SK-N-SH (cell line): ENCODE measurements at regions not wholly inside any gene's neighbourhood (a gene's known extent, or its start where the extent isn't known, plus 50 kb on each side); places are given as distances from the start of the nearest gene placed in this dataset.

Source experiments
- CTCF ChIA-PET: fragments of 300-600, 350-600 bp; formaldehyde crosslinking; extraction: SDS; loops from one replicate; lab custom pipeline; 2021; lab: Yijun Ruan, JAX
- POLR2A ChIA-PET: fragments of 350-600 bp; sonication (Branson Sonifier 250); formaldehyde crosslinking; extraction: SDS; loops from one replicate; lab custom pipeline; 2020; ENCODE audit warnings: antibody characterized with exemption, inconsistent platforms; lab: Yijun Ruan, JAX
- DNase-seq: peaks from one replicate; pipeline ENCODE4 v3.0.0; 2012
- H2AFZ ChIP-seq: fragments of 200-600 bp; sonication (generic); 2 replicates; pipeline ENCODE4 v1.8.1; 2016; ENCODE audit warnings: antibody characterized with exemption, mild to moderate bottlenecking, low read depth
- H3F3A ChIP-seq: fragments of 200-600 bp; sonication (generic); replicated peaks from 2 replicates; pipeline ENCODE3; 2016; ENCODE audit warnings: antibody characterized with exemption, mild to moderate bottlenecking; ENCODE audit not compliant: insufficient read depth
- H3K27ac ChIP-seq, 2 experiments: fragments of 200-500 bp in 1 of 2; fragments of 200-600 bp in 1 of 2; sonication (Bioruptor generic) in 1 of 2; sonication (generic), shearing (Covaris generic) in 1 of 2; 2 replicates each; pipeline versions ENCODE4 v1.5.1 to v1.6.1; 2014 to 2016; ENCODE audit warnings: low read depth in 2 of 2, inconsistent platforms in 1 of 2, low read length in 1 of 2, mild to moderate bottlenecking in 1 of 2, mixed read lengths in 1 of 2
- H3K27me3 ChIP-seq: fragments of 200-600 bp; sonication (generic), shearing (Covaris generic); 2 replicates; pipeline ENCODE4 v1.6.1; 2016; ENCODE audit warnings: mixed run types; ENCODE audit not compliant: insufficient read depth
- H3K36me3 ChIP-seq, 2 experiments: fragments of 200-500 bp in 1 of 2; fragments of 200-600 bp in 1 of 2; sonication (Bioruptor generic) in 1 of 2; sonication (generic) in 1 of 2; replicated peaks in 1 of 2; 2 replicates each; pipeline versions ENCODE3 to v1.5.1; 2014 to 2016; ENCODE audit warnings: low read length in 1 of 2, mild to moderate bottlenecking in 1 of 2; ENCODE audit not compliant: insufficient read depth in 2 of 2, control insufficient read depth in 1 of 2
- H3K4me1 ChIP-seq, 2 experiments: fragments of 200-500 bp in 1 of 2; fragments of 200-600 bp in 1 of 2; sonication (Bioruptor generic) in 1 of 2; sonication (generic), shearing (Covaris generic) in 1 of 2; 2 replicates each; pipeline versions ENCODE4 v1.5.1 to v1.6.1; 2014 to 2016; ENCODE audit warnings: low read depth in 1 of 2, low read length in 1 of 2, mixed run types in 1 of 2; ENCODE audit not compliant: insufficient read depth in 2 of 2, control insufficient read depth in 1 of 2
- H3K4me2 ChIP-seq: fragments of 200-600 bp; sonication (generic), shearing (Covaris generic); 2 replicates; pipeline ENCODE4 v1.6.1; 2017; ENCODE audit warnings: mixed run types
- H3K4me3 ChIP-seq, 2 experiments: fragments of 200-500 bp in 1 of 2; fragments of 200-600 bp in 1 of 2; sonication (Bioruptor generic) in 1 of 2; sonication (generic), shearing (Covaris generic) in 1 of 2; 2 replicates each; pipeline versions ENCODE4 v1.5.1 to v1.8.1; 2014 to 2016; ENCODE audit warnings: low read depth in 2 of 2, inconsistent platforms in 1 of 2, low read length in 1 of 2, mild to moderate bottlenecking in 1 of 2, mixed read lengths in 1 of 2, moderate library complexity in 1 of 2
- H3K79me2 ChIP-seq: fragments of 200-600 bp; sonication (generic); 2 replicates; pipeline ENCODE4 v1.8.1; 2017; ENCODE audit warnings: mild to moderate bottlenecking; ENCODE audit not compliant: insufficient read depth
- H3K9ac ChIP-seq: fragments of 200-600 bp; sonication (generic); 2 replicates; pipeline ENCODE4 v1.6.1; 2017; ENCODE audit warnings: mixed run types
- H3K9me2 ChIP-seq: fragments of 200-600 bp; sonication (generic); 2 replicates; pipeline ENCODE4 v1.6.1; 2017; ENCODE audit warnings: mixed run types
- H3K9me3 ChIP-seq: fragments of 200-600 bp; sonication (generic); 2 replicates; pipeline ENCODE4 v1.6.1; 2017; ENCODE audit warnings: mixed run types, mild to moderate bottlenecking, moderate library complexity
- H4K20me1 ChIP-seq: fragments of 200-600 bp; sonication (generic); 2 replicates; pipeline ENCODE4 v1.6.1; 2017; ENCODE audit warnings: mild to moderate bottlenecking, mixed run types; ENCODE audit not compliant: insufficient read depth
- ELF1 ChIP-seq: IDR thresholded peaks from 2 replicates; pipeline ENCODE4 v1.4.0; 2012
- GABPA ChIP-seq: IDR thresholded peaks from 2 replicates; pipeline ENCODE4 v1.4.0; 2012; ENCODE audit warnings: low read depth, mild to moderate bottlenecking
- GATA2 ChIP-seq: sonication (generic); formaldehyde crosslinking; IDR thresholded peaks from 2 replicates; pipeline ENCODE4 v1.5.0; 2020; ENCODE audit warnings: mild to moderate bottlenecking, missing genetic modification reagents
- MEF2A ChIP-seq: IDR thresholded peaks from 2 replicates; pipeline ENCODE4 v1.4.0; 2012; ENCODE audit warnings: low read depth, borderline replicate concordance
- NRF1 ChIP-seq: IDR thresholded peaks from 2 replicates; pipeline ENCODE4 v1.6.1; 2012; ENCODE audit warnings: low read depth, mild to moderate bottlenecking, low read length
- RCOR1 ChIP-seq: fragments of 150-350 bp; IDR thresholded peaks from 2 replicates; pipeline ENCODE4 v1.6.1; 2017; ENCODE audit warnings: antibody characterized with exemption, low read length
- TAF1 ChIP-seq: IDR thresholded peaks from 2 replicates; pipeline ENCODE4 v1.6.1; 2012; ENCODE audit warnings: low read depth, mild to moderate bottlenecking, low read length, moderate library complexity, borderline replicate concordance
- TCF12 ChIP-seq: IDR thresholded peaks from 2 replicates; pipeline ENCODE4 v1.4.0; 2012
- TF ChIP-seq, protein P1 (sequence below): IDR thresholded peaks from 2 replicates; pipeline ENCODE4 v1.4.0; 2012; ENCODE audit warnings: low read depth
- TF ChIP-seq, protein P2 (sequence below): fragments of 150-350 bp; IDR thresholded peaks from 2 replicates; pipeline ENCODE4 v1.6.1; 2017; ENCODE audit warnings: antibody characterized with exemption, low read length, low read depth, borderline replicate concordance
- TF ChIP-seq, protein P3 (sequence below): fragments of 200-600 bp; sonication (generic); IDR thresholded peaks from 2 replicates; pipeline ENCODE4 v1.6.1; 2017; ENCODE audit warnings: antibody characterized with exemption, mild to moderate bottlenecking, moderate library complexity
- TF ChIP-seq, protein P4 (sequence below): IDR thresholded peaks from 2 replicates; pipeline ENCODE4 v1.4.0; 2012; ENCODE audit warnings: low read depth, borderline replicate concordance
- TF ChIP-seq, protein P5 (sequence below): IDR thresholded peaks from 2 replicates; pipeline ENCODE4 v1.4.0; 2012; ENCODE audit warnings: low read depth, borderline replicate concordance
- TF ChIP-seq, protein P6 (sequence below): IDR thresholded peaks from 2 replicates; pipeline ENCODE4 v1.6.1; 2012; ENCODE audit warnings: mild to moderate bottlenecking, low read depth, low read length, moderate library complexity
- TF ChIP-seq, protein P7 (sequence below): fragments of 150-350 bp; IDR thresholded peaks from 2 replicates; pipeline ENCODE4 v1.6.1; 2016; ENCODE audit warnings: mild to moderate bottlenecking, low read depth, low read length

DNA sequence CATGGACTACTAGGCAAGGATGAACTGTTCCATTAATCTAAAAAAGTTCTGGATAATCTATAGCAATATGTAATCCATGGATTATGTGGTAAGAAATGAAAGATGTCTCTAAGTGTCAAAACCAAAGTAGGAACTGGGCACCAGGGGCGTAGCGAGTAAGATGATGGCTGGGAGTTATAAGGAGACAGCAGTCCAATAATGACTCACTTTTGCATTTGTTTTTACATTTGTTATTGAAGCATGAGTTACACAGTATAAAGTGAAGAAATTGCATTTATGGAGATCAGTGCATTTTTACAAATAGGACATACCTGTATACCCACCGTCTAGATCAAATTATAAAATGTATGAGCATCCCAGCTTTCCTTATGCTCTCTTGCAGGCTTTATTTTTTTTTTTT is 878.5 kb upstream of the MAP3K7 start (continued):
- TF ChIP-seq, protein P1, sequence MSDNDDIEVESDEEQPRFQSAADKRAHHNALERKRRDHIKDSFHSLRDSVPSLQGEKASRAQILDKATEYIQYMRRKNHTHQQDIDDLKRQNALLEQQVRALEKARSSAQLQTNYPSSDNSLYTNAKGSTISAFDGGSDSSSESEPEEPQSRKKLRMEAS, result no peak
- TF ChIP-seq, protein P2, sequence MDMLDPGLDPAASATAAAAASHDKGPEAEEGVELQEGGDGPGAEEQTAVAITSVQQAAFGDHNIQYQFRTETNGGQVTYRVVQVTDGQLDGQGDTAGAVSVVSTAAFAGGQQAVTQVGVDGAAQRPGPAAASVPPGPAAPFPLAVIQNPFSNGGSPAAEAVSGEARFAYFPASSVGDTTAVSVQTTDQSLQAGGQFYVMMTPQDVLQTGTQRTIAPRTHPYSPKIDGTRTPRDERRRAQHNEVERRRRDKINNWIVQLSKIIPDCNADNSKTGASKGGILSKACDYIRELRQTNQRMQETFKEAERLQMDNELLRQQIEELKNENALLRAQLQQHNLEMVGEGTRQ, result no peak
- TF ChIP-seq, protein P3, sequence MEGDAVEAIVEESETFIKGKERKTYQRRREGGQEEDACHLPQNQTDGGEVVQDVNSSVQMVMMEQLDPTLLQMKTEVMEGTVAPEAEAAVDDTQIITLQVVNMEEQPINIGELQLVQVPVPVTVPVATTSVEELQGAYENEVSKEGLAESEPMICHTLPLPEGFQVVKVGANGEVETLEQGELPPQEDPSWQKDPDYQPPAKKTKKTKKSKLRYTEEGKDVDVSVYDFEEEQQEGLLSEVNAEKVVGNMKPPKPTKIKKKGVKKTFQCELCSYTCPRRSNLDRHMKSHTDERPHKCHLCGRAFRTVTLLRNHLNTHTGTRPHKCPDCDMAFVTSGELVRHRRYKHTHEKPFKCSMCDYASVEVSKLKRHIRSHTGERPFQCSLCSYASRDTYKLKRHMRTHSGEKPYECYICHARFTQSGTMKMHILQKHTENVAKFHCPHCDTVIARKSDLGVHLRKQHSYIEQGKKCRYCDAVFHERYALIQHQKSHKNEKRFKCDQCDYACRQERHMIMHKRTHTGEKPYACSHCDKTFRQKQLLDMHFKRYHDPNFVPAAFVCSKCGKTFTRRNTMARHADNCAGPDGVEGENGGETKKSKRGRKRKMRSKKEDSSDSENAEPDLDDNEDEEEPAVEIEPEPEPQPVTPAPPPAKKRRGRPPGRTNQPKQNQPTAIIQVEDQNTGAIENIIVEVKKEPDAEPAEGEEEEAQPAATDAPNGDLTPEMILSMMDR, result no peak
- no peak for TF ChIP-seq GATA2 (CRISPR knock-in tag)
- TF ChIP-seq MEF2A, result no peak
- TF ChIP-seq, protein P4, sequence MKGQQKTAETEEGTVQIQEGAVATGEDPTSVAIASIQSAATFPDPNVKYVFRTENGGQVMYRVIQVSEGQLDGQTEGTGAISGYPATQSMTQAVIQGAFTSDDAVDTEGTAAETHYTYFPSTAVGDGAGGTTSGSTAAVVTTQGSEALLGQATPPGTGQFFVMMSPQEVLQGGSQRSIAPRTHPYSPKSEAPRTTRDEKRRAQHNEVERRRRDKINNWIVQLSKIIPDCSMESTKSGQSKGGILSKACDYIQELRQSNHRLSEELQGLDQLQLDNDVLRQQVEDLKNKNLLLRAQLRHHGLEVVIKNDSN, result no peak
- no peak for TF ChIP-seq NRF1
- no peak for TF ChIP-seq TAF1

DNA sequence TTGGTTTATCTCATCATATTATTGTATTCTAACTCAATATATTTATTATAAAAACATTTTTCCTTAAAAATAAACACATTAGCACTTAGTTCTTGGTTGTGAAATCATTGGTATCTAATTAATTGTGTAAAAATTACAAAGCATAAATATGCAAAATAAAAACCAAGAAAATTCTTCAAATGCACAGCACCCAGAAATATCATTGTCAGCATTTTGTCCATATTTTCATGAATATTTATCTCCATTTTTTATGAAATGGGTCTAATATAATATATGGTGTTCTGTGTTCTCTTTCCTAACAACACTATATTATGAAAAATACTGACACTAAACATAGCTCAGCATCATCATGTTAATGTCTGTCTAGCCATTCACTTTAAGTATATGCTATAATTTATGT is 877.8 kb upstream of the MAP3K7 start:
- DNase-seq, result no peak
- no peaks in the 10 kb centered on the region for H3K4me1 ChIP-seq
- ChIA-PET POLR2A (no interaction called here), CTCF (no interaction called here)
- H3K36me3 ChIP-seq, result no peaks in the 10 kb centered on the region
- H3K9me2 ChIP-seq, result no peaks in the 10 kb centered on the region
- TF ChIP-seq, protein P5, sequence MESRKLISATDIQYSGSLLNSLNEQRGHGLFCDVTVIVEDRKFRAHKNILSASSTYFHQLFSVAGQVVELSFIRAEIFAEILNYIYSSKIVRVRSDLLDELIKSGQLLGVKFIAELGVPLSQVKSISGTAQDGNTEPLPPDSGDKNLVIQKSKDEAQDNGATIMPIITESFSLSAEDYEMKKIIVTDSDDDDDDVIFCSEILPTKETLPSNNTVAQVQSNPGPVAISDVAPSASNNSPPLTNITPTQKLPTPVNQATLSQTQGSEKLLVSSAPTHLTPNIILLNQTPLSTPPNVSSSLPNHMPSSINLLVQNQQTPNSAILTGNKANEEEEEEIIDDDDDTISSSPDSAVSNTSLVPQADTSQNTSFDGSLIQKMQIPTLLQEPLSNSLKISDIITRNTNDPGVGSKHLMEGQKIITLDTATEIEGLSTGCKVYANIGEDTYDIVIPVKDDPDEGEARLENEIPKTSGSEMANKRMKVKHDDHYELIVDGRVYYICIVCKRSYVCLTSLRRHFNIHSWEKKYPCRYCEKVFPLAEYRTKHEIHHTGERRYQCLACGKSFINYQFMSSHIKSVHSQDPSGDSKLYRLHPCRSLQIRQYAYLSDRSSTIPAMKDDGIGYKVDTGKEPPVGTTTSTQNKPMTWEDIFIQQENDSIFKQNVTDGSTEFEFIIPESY, result no peak
- TF ChIP-seq, protein P6, sequence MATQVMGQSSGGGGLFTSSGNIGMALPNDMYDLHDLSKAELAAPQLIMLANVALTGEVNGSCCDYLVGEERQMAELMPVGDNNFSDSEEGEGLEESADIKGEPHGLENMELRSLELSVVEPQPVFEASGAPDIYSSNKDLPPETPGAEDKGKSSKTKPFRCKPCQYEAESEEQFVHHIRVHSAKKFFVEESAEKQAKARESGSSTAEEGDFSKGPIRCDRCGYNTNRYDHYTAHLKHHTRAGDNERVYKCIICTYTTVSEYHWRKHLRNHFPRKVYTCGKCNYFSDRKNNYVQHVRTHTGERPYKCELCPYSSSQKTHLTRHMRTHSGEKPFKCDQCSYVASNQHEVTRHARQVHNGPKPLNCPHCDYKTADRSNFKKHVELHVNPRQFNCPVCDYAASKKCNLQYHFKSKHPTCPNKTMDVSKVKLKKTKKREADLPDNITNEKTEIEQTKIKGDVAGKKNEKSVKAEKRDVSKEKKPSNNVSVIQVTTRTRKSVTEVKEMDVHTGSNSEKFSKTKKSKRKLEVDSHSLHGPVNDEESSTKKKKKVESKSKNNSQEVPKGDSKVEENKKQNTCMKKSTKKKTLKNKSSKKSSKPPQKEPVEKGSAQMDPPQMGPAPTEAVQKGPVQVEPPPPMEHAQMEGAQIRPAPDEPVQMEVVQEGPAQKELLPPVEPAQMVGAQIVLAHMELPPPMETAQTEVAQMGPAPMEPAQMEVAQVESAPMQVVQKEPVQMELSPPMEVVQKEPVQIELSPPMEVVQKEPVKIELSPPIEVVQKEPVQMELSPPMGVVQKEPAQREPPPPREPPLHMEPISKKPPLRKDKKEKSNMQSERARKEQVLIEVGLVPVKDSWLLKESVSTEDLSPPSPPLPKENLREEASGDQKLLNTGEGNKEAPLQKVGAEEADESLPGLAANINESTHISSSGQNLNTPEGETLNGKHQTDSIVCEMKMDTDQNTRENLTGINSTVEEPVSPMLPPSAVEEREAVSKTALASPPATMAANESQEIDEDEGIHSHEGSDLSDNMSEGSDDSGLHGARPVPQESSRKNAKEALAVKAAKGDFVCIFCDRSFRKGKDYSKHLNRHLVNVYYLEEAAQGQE, result no peak
- TF ChIP-seq, protein P1, result no peak
- TF ChIP-seq GATA2 (CRISPR knock-in tag) (no peak), GABPA (no peak), NRF1 (no peak), RCOR1 (no peak), ELF1 (no peak), TCF12 (no peak)
- TF ChIP-seq, protein P7, sequence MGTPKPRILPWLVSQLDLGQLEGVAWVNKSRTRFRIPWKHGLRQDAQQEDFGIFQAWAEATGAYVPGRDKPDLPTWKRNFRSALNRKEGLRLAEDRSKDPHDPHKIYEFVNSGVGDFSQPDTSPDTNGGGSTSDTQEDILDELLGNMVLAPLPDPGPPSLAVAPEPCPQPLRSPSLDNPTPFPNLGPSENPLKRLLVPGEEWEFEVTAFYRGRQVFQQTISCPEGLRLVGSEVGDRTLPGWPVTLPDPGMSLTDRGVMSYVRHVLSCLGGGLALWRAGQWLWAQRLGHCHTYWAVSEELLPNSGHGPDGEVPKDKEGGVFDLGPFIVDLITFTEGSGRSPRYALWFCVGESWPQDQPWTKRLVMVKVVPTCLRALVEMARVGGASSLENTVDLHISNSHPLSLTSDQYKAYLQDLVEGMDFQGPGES, result no peak
- TF ChIP-seq, all 33 proteins: peak for 0
- no peak overlapping the region for H2AFZ ChIP-seq
- no peaks in the 10 kb centered on the region for H3K27me3 ChIP-seq
- H3F3A ChIP-seq, result no peaks in the 10 kb centered on the region
- H3K4me3 ChIP-seq, result no peak overlapping the region
- H3K4me2 ChIP-seq, result no peak overlapping the region
- no peak overlapping the region for H3K9ac ChIP-seq
- no peaks in the 10 kb centered on the region for H4K20me1 ChIP-seq
- H3K9me3 ChIP-seq, result no peaks in the 10 kb centered on the region
- H3K27ac ChIP-seq, result no peak overlapping the region
- no peaks in the 10 kb centered on the region for H3K79me2 ChIP-seq
